ENCODE measurements at regions not wholly inside any gene's neighbourhood (a gene's known extent, or its start where the extent isn't known, plus 50 kb on each side); places are given as distances from the start of the nearest gene placed in this dataset.

DNA sequence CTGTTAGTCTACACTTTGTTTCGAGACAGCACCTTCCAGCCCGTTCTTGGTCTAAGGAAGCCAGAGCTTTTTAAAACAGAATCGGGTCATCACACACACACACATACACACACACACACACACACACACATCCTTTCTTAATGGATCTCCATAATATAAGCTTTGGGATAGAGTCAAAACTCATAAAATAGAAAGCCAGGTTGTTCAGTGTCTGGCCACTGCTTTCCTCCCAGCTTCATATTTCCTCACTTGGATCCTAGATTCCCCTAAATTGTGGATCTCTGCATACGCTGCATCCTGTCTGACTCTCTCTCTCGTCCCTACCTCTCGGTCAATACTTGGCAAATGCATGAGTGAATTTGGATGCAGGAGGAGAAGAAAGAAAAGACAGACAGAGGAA is 120.5 kb upstream of the SLC14A2 start:
- TF ChIP-seq, protein P1, sequence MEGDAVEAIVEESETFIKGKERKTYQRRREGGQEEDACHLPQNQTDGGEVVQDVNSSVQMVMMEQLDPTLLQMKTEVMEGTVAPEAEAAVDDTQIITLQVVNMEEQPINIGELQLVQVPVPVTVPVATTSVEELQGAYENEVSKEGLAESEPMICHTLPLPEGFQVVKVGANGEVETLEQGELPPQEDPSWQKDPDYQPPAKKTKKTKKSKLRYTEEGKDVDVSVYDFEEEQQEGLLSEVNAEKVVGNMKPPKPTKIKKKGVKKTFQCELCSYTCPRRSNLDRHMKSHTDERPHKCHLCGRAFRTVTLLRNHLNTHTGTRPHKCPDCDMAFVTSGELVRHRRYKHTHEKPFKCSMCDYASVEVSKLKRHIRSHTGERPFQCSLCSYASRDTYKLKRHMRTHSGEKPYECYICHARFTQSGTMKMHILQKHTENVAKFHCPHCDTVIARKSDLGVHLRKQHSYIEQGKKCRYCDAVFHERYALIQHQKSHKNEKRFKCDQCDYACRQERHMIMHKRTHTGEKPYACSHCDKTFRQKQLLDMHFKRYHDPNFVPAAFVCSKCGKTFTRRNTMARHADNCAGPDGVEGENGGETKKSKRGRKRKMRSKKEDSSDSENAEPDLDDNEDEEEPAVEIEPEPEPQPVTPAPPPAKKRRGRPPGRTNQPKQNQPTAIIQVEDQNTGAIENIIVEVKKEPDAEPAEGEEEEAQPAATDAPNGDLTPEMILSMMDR (conservative IDR thresholded peaks at IDR 0.05; ENCODE audit: low read depth), result no peak
- DNase-seq (ENCODE audit: low spot score), result no peak
- ChIA-PET CTCF (no interaction called here), POLR2A (ENCODE audit: low non-redundant PET) (no interaction called here)
- H3K27ac ChIP-seq, result no peak overlapping the region

DNA sequence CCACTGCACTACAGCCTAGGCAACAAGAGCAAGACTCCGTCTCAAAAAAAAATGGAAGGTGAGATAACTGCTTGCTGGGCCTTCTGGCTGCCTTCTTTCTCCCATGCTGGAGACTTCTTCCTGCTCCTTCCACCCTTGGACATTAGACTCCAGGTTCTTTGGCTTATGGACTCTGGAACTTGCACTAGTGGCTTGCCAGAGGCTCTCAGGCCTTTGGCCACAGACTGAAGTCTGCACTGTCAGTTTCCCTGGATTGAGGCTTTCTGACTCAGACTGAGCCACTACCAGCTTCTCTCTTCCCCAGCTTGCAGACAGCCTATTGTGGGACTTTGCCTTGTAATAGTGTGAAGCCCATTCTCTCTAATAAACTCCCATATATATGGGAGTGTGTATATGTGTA is 118.5 kb upstream of the SLC14A2 start:
- CTCF ChIA-PET, result no interaction called here
- TF ChIP-seq, protein P1 (conservative IDR thresholded peaks at IDR 0.05; ENCODE audit: low read depth), result no peak
- no peak for DNase-seq (ENCODE audit: low spot score)

DNA sequence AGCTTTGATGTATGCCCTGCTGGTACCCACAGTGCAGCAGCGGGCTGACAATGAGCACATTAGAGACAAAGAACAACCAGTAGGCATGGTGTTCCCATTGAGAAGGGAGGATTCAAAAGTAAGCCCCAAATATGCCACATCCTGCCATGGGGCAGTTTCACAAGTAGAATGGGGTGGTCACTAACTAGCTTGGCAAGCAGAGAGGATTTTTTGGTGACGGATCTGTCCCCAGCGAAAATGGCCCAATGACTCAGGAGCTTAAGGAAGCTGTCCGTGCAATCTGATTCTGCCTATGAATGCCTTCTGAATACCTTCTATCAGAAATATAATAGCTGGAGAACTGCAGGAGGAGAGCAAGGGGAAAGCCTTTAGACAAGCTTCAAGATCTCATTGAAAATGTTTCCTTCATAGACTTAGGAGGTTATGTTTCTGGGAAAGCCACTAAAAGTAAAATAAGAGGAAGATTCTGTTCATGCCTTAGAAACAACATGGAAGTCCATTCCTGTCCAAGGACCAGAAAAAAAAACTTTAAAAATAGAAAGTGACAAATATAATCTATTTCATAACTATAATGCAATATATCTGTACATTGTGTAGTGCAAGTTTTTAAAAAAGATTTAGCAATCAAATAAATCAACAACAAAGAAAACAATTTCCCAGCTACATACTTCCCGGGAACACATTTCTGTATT is 117.5 kb upstream of the SLC14A2 start:
- POLR2A ChIA-PET (ENCODE audit: low non-redundant PET), result no interaction called here
- TF ChIP-seq, protein P1 (conservative IDR thresholded peaks at IDR 0.05; ENCODE audit: low read depth), result no peak
- CTCF ChIA-PET, result no interaction called here
- no peak overlapping the region for H3K27ac ChIP-seq
- no peak for DNase-seq (ENCODE audit: low spot score)

More for the DNA sequence above, 118.5 kb upstream of the SLC14A2 start:
- no peak overlapping the region for H3K27ac ChIP-seq
- POLR2A ChIA-PET (ENCODE audit: low non-redundant PET), result no interaction called here

DNA sequence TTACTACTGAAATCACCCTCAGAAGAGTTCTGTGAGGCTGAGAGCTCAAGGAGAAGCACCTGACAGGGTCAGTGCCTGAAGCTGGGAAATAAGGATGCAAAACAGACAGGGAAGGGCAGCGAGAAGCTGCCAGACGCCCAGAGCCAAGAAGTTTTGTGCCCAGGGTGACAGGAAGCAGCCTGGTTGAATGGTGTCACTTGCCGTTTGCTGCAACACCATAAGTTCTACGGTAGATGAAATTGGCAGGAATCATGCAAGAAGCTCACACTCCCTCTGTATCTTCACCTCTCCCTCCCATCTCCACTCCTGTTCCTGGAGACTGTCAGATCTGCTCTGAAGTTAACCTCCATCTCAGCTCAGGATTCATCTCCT is 117.0 kb upstream of the SLC14A2 start:
- no peak for DNase-seq (ENCODE audit: low spot score)
- TF ChIP-seq, protein P1 (conservative IDR thresholded peaks at IDR 0.05; ENCODE audit: low read depth), result no peak
- H3K27ac ChIP-seq, result no peak overlapping the region
- CTCF ChIA-PET, result no interaction called here
- POLR2A ChIA-PET (ENCODE audit: low non-redundant PET), result no interaction called here

DNA sequence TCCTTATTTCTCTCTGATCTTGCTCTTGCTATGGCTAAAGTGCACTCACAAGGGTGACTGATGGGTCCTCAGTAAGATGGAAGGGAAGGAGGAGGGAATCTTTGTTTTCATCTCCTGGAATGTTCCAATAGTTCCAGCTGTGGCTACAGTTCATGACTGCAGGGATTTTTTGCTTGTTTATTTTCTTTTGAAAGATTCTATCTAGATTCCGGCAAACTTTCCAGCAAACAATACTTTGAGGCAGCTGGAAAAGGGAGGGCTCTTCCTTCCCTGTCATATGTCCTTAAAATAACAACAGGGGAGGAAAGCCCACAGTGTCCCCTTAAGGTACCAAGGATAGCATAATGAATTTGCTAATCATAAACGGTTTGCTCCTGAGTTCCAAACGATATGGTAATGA is 111.3 kb upstream of the SLC14A2 start:
- CTCF ChIA-PET, result no interaction called here
- H3K27ac ChIP-seq, result no peak overlapping the region
- DNase-seq (ENCODE audit: low spot score), result no peak
- TF ChIP-seq, protein P1 (conservative IDR thresholded peaks at IDR 0.05; ENCODE audit: low read depth), result no peak
- POLR2A ChIA-PET (ENCODE audit: low non-redundant PET), result no interaction called here

DNA sequence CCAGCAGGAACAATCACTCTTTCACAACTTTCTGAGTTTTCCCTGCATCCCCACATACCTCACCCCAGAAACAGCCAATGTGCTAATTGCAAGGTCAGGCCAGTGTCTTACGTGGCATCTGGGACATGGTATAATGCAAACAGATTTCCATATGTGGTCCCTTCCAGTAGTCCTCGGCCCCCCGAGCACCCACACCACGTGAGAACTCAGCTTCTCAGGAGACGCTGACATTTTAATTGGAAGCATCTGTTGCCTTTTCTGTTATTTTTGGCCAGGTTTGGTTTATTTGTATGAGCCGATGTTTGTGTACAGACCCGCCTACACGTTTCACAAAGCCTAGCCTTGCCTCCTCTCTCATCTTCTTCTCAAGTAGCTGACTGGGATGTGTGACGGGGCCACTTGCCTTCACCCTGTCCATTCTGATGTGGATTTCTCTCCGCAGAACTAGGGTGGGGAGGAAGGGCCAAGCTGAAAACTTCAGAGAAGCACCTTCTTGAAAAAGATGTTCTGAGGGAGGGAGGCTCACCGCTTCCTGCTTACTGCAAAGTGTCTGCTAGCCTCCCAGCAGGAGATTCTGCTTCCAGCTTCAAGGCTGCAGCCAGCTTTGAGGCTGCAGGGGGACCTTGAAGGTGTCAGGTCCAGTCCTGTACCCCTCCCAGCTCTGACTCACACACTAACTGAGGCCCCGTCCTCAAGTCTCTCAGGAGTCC is 109.6 kb upstream of the SLC14A2 start:
- TF ChIP-seq, protein P1 (conservative IDR thresholded peaks at IDR 0.05; ENCODE audit: low read depth), result no peak
- CTCF ChIA-PET, result no interaction called here
- no peak overlapping the region for H3K27ac ChIP-seq
- no peak for DNase-seq (ENCODE audit: low spot score)
- POLR2A ChIA-PET (ENCODE audit: low non-redundant PET), result no interaction called here
